Breast epithelium (tissue), 3 donors: ENCODE measurements at regions not wholly inside any gene's neighbourhood (a gene's known extent, or its start where the extent isn't known, plus 50 kb on each side); places are given as distances from the start of the nearest gene placed in this dataset.

ENCODE experiments used
- POLR2AphosphoS5 ChIP-seq, 3 donors: sonication (generic); formaldehyde crosslinking; IDR thresholded peaks; one replicate each; pipeline ENCODE4 v1.6.1; 2017; ENCODE audit warnings: antibody characterized with exemption in 3 of 3
- TF ChIP-seq, protein P1 (sequence below), 3 donors: fragments of 450-650 bp; IDR thresholded peaks; one replicate each; pipeline ENCODE4 v1.5.1; 2016 to 2017; ENCODE audit warnings: antibody characterized with exemption in 3 of 3, mild to moderate bottlenecking in 3 of 3, moderate library complexity in 3 of 3

DNA sequence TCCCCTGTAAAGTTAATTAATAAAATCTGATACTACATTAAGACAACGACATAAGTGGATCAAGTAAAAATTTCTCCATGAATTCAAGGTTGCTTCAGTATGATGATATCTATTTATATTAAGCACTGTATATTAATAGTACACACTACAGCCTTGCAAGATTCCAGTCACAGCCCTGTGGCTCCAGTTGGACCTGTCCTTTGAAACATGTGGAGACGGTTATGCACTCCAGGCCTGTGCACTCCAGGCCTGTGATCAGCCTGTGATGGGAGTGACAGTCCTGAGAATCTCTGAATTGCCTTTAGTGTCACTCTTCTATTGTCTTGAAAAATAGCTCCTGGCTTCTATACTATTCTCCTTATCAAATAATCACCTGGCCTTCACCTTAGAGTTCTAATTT lies 981.1 kb upstream of the AGA start:
- TF ChIP-seq, protein P1, sequence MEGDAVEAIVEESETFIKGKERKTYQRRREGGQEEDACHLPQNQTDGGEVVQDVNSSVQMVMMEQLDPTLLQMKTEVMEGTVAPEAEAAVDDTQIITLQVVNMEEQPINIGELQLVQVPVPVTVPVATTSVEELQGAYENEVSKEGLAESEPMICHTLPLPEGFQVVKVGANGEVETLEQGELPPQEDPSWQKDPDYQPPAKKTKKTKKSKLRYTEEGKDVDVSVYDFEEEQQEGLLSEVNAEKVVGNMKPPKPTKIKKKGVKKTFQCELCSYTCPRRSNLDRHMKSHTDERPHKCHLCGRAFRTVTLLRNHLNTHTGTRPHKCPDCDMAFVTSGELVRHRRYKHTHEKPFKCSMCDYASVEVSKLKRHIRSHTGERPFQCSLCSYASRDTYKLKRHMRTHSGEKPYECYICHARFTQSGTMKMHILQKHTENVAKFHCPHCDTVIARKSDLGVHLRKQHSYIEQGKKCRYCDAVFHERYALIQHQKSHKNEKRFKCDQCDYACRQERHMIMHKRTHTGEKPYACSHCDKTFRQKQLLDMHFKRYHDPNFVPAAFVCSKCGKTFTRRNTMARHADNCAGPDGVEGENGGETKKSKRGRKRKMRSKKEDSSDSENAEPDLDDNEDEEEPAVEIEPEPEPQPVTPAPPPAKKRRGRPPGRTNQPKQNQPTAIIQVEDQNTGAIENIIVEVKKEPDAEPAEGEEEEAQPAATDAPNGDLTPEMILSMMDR (IDR thresholded peaks at IDR 0.05), result no peak
- no peak for TF ChIP-seq POLR2AphosphoS5 (IDR thresholded peaks at IDR 0.05)
